ENCODE measurements at regions not wholly inside any gene's neighbourhood (a gene's known extent, or its start where the extent isn't known, plus 50 kb on each side); places are given as distances from the start of the nearest gene placed in this dataset.

GRCh38 chr5:8070138-8070537 lies 201.2 kb downstream of the MTRR start:
- TF ChIP-seq TAF1 (IDR thresholded peaks at IDR 0.05; ENCODE audit: borderline replicate concordance, insufficient read depth, low read length) (no peak), SIN3A (IDR thresholded peaks at IDR 0.05; ENCODE audit: borderline replicate concordance, insufficient read depth, low read length) (no peak)

DNA sequence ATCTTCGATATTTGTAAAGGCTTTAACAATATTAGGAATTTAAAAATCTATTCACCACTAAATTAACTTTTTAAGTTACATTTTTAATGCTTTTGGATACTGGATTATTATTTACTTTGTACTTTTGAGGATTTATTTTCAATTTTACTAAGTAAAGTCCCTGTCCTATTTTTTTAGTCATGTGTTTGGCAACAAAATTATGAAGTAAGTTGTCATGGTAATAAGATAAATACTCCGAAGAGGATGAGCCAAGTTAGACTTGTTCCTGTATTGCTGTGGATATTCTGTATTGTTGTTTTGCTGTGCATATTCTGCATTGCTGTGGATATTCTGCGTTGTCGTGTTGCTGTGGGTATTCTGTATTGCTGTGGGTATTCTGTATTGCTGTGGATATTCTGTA lies 210.1 kb downstream of the MTRR start:
- TF ChIP-seq FOXP2 (optimal IDR thresholded peaks at IDR 0.05; ENCODE audit: borderline replicate concordance, extremely low read depth, extremely low read length, insufficient read depth) (no peak), TAF1 (IDR thresholded peaks at IDR 0.05; ENCODE audit: borderline replicate concordance, insufficient read depth, low read length) (no peak), SIN3A (IDR thresholded peaks at IDR 0.05; ENCODE audit: borderline replicate concordance, insufficient read depth, low read length) (no peak), REST (IDR thresholded peaks at IDR 0.05; ENCODE audit: insufficient read depth in 1 of 2, low read depth in 2 of 2, low read length in 2 of 2) (no peak), POLR2AphosphoS5 (IDR thresholded peaks at IDR 0.05; ENCODE audit: low read depth, low read length) (no peak)

- TF ChIP-seq SIN3A (IDR thresholded peaks at IDR 0.05; ENCODE audit: borderline replicate concordance, insufficient read depth, low read length): no peak
- TF ChIP-seq FOXP2 (optimal IDR thresholded peaks at IDR 0.05; ENCODE audit: borderline replicate concordance, extremely low read depth, extremely low read length, insufficient read depth): no peak
- no peak for TF ChIP-seq TAF1 (IDR thresholded peaks at IDR 0.05; ENCODE audit: borderline replicate concordance, insufficient read depth, low read length)
- TF ChIP-seq POLR2AphosphoS5 (IDR thresholded peaks at IDR 0.05; ENCODE audit: low read depth, low read length): no peak
- no peak for TF ChIP-seq REST (IDR thresholded peaks at IDR 0.05; ENCODE audit: insufficient read depth in 1 of 2, low read depth in 2 of 2, low read length in 2 of 2)
Observed at GRCh38 chr5:8081179-8081578, 212.2 kb downstream of the MTRR start.

DNA sequence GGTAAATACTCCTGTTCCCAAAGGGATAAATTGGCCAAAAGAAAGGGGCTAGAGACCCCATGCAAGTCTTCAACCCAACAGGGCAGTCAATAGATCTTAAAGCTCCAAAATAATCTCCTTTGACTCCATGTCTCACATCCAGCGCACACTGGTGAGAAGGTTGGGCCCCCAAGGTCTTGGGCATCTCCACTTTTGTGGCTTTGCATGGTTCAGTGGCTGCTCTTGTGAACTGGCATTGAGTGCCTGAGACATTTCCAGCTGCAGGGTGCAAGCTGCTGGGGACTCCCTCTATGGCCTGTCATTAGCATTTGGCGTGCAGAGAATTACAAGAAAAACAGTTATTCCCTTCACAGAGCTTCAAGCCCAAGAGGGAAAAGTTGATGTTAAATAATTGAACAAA lies 224.7 kb downstream of the MTRR start:
- TF ChIP-seq REST (IDR thresholded peaks at IDR 0.05; ENCODE audit: insufficient read depth in 1 of 2, low read depth in 2 of 2, low read length in 2 of 2): no peak
- TF ChIP-seq FOXP2 (optimal IDR thresholded peaks at IDR 0.05; ENCODE audit: borderline replicate concordance, extremely low read depth, extremely low read length, insufficient read depth): no peak
- no peak for TF ChIP-seq SIN3A (IDR thresholded peaks at IDR 0.05; ENCODE audit: borderline replicate concordance, insufficient read depth, low read length)
- TF ChIP-seq TAF1 (IDR thresholded peaks at IDR 0.05; ENCODE audit: borderline replicate concordance, insufficient read depth, low read length): no peak
- no peak for TF ChIP-seq POLR2AphosphoS5 (IDR thresholded peaks at IDR 0.05; ENCODE audit: low read depth, low read length)

GRCh38 chr5:8094304-8094703 lies 225.4 kb downstream of the MTRR start:
- TF ChIP-seq REST (IDR thresholded peaks at IDR 0.05; ENCODE audit: insufficient read depth in 1 of 2, low read depth in 2 of 2, low read length in 2 of 2): no peak

Data from PFSK-1 (cell line).